ENCODE measurements at regions not wholly inside any gene's neighbourhood (a gene's known extent, or its start where the extent isn't known, plus 50 kb on each side); places are given as distances from the start of the nearest gene placed in this dataset.

GRCh38 chr3:31404871-31405270 lies 127.9 kb upstream of the STT3B start:
- 83 to 100% (median 86%) methylated on average over 1 of the region's 1 CpG for WGBS, 5 donors
- no peak for TF ChIP-seq POLR2AphosphoS5 (IDR thresholded peaks at IDR 0.05)
- no peak for TF ChIP-seq POLR2A (IDR thresholded peaks at IDR 0.05)
- TF ChIP-seq CTCF (IDR thresholded peaks at IDR 0.05) = no peak
- Histone ChIP-seq H3K27me3 (no peaks in the 10 kb centered on the region), H3K4me1 (no peaks in the 10 kb centered on the region), H3K36me3 (no peaks in the 10 kb centered on the region), H3K9me3 (no peaks in the 10 kb centered on the region), H3K4me3 (no peak overlapping the region), H3K27ac (no peak overlapping the region)
- no peak for DNase-seq
- intact Hi-C loops (cut with DNase I; ENCODE audit: low total_unique reads) = no loop called here

- H3K27ac ChIP-seq = no peak overlapping the region
- no peak for DNase-seq
- H3K36me3 ChIP-seq = no peaks in the 10 kb centered on the region
- 12 to 46% (median 33%) methylated on average over 1 of the region's 1 CpG for WGBS, 5 donors
- TF ChIP-seq EP300 (IDR thresholded peaks at IDR 0.05) = no peak
- TF ChIP-seq CTCF (IDR thresholded peaks at IDR 0.05) = no peak
- no peak for TF ChIP-seq POLR2A (IDR thresholded peaks at IDR 0.05)
- TF ChIP-seq POLR2AphosphoS5 (IDR thresholded peaks at IDR 0.05) = no peak
- no peak overlapping the region for H3K4me3 ChIP-seq
- no peaks in the 10 kb centered on the region for H3K4me1 ChIP-seq
- no peaks in the 10 kb centered on the region for H3K9me3 ChIP-seq
- no peaks in the 10 kb centered on the region for H3K27me3 ChIP-seq
- intact Hi-C loops (cut with DNase I; ENCODE audit: low total_unique reads) = no loop called here
Observed at GRCh38 chr3:31405515-31405914, 127.2 kb upstream of the STT3B start.

GRCh38 chr3:31406896-31407295 lies 125.8 kb upstream of the STT3B start:
- intact Hi-C loops (cut with DNase I; ENCODE audit: low total_unique reads) = no loop called here
- no peaks in the 10 kb centered on the region for H3K36me3 ChIP-seq
- 70 to 94% (median 77%) methylated on average over 1 of the region's 1 CpG for WGBS, 5 donors

GRCh38 chr3:31407665-31408064 lies 125.1 kb upstream of the STT3B start:
- WGBS, 5 donors = 67 to 77% (median 71%) methylated on average over 4 of the region's 4 CpGs
- DNase-seq = no peak
- TF ChIP-seq POLR2A (IDR thresholded peaks at IDR 0.05) (no peak), EP300 (IDR thresholded peaks at IDR 0.05) (no peak), POLR2AphosphoS5 (IDR thresholded peaks at IDR 0.05) (no peak), CTCF (IDR thresholded peaks at IDR 0.05) (no peak)
- H3K27ac ChIP-seq = no peak overlapping the region
- H3K4me1 ChIP-seq = no peaks in the 10 kb centered on the region
- no peaks in the 10 kb centered on the region for H3K9me3 ChIP-seq
- no peak overlapping the region for H3K4me3 ChIP-seq
- intact Hi-C loops (cut with DNase I; ENCODE audit: low total_unique reads) = no loop called here
- no peaks in the 10 kb centered on the region for H3K27me3 ChIP-seq
- no peaks in the 10 kb centered on the region for H3K36me3 ChIP-seq

More at GRCh38 chr3:31406896-31407295, 125.8 kb upstream of the STT3B start:
- DNase-seq = no peak
- Histone ChIP-seq H3K9me3 (no peaks in the 10 kb centered on the region), H3K27me3 (no peaks in the 10 kb centered on the region), H3K4me1 (no peaks in the 10 kb centered on the region), H3K27ac (no peak overlapping the region), H3K4me3 (no peak overlapping the region)
- TF ChIP-seq POLR2AphosphoS5 (IDR thresholded peaks at IDR 0.05) (no peak), POLR2A (IDR thresholded peaks at IDR 0.05) (no peak), CTCF (IDR thresholded peaks at IDR 0.05) (no peak), EP300 (IDR thresholded peaks at IDR 0.05) (no peak)

Data from stomach (tissue), 8 donors.